Lower leg skin (tissue), 3 donors: ENCODE measurements at regions not wholly inside any gene's neighbourhood (a gene's known extent, or its start where the extent isn't known, plus 50 kb on each side); places are given as distances from the start of the nearest gene placed in this dataset.

Experiments used
- POLR2A ChIP-seq, 2 donors: fragments of 450-650 bp; IDR thresholded peaks; one replicate each; pipeline ENCODE4 v1.6.1; 2016 to 2017; ENCODE audit warnings: antibody characterized with exemption in 2 of 2, mild to moderate bottlenecking in 1 of 2, moderate library complexity in 1 of 2
- TF ChIP-seq, protein P1 (sequence below), 3 donors: fragments of 450-650 bp; IDR thresholded peaks; one replicate each; pipeline ENCODE4 v1.5.1; 2016; ENCODE audit warnings: antibody characterized with exemption in 3 of 3, mild to moderate bottlenecking in 3 of 3, moderate library complexity in 2 of 3

DNA sequence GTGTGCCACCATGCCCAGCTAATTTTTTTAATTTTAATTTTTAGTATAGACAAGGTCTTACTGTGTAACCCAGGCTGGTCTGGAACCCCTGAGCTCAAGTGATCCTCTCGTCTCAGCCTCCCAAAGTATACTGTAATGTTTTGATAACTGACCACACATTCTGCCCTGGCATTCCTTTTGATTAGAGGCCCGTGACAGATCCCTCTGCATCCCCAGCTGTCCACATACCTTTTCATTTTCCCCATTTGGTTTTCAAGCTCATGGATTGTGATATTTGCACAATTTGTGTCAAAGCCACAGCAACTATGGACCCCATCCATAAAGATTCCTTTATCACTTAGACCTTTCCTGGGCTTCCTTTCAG, 116.8 kb upstream of the ATP1A1 start:
- TF ChIP-seq, protein P1, sequence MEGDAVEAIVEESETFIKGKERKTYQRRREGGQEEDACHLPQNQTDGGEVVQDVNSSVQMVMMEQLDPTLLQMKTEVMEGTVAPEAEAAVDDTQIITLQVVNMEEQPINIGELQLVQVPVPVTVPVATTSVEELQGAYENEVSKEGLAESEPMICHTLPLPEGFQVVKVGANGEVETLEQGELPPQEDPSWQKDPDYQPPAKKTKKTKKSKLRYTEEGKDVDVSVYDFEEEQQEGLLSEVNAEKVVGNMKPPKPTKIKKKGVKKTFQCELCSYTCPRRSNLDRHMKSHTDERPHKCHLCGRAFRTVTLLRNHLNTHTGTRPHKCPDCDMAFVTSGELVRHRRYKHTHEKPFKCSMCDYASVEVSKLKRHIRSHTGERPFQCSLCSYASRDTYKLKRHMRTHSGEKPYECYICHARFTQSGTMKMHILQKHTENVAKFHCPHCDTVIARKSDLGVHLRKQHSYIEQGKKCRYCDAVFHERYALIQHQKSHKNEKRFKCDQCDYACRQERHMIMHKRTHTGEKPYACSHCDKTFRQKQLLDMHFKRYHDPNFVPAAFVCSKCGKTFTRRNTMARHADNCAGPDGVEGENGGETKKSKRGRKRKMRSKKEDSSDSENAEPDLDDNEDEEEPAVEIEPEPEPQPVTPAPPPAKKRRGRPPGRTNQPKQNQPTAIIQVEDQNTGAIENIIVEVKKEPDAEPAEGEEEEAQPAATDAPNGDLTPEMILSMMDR (IDR thresholded peaks at IDR 0.05): no peak
- TF ChIP-seq POLR2A (IDR thresholded peaks at IDR 0.05): no peak
